NCI-H187 treated with DMSO at 0.1 percent for 48 hours (cell line): ENCODE measurements at regions not wholly inside any gene's neighbourhood (a gene's known extent, or its start where the extent isn't known, plus 50 kb on each side); places are given as distances from the start of the nearest gene placed in this dataset.

Experiments
- DNase-seq: peaks from one replicate; lab custom pipeline; 2025; lab: John Stamatoyannopoulos, UW

DNA sequence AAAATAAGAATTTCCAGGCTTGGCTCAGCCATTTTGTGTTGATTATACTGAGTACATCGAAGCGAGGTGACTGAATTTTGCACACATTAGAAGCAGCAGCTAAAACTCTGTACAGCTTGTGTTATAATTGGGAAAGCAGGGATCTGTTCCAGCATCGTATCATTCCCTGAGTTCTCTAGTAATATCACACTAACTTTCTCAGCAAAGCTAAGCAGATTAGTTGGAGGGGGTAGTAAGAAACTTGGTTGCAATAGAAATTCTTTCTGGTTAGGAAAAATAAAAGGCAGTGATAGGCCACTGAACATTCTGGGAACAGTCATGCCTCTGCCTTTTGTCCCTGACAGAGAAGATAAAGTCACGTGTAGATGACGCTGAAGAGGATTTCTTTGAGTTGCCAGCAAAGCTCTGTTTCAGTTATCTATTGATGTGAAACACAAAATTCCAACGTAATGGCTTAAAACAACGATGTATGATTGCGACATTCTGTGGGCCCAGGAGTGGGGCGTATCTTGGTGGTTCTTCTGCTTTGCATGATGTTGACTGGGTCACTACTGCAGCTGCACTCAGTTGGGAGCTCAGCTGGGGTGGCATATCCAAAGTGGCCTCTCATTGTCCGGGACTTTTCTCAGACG lies 202.1 kb upstream of the MEX3C start:
- DNase-seq = no peak

DNA sequence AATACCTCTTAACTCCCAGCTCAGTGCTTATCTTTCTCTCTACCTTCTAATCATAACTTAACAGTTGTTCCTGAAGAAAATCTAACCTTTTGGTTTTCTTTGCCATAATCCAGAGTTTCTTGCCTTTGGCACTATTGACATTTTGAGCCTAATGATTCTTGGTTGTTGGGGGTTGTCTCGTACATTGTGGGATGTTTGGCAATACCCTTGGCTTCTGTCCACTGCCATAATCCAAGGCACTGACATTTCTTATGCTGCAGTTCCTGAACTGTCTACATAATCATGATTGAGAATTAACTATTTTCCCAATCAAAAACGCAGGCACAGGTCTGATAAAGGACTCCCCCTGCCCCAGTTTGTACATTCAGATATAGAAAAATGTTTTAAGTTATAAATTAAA lies 203.2 kb upstream of the MEX3C start:
- no peak for DNase-seq

DNA sequence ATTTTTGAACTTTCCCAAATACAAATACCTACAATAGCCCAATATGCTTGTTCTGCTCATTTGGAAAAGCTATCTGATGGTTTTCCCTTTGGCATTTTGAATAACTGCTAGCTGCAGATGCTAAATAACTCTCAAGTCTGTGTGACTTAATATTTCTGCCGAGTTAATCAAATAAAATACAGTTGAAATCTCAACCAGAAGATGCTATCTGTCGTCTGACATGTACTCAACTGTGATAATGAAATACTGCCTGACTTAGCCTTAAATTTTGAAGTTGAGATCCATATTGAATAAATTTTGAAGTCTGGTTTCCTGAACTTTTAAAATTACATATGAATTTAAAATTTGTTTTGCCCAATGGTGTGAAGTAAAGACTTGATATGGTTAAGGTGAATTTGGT lies 204.4 kb upstream of the MEX3C start:
- no peak for DNase-seq

DNA sequence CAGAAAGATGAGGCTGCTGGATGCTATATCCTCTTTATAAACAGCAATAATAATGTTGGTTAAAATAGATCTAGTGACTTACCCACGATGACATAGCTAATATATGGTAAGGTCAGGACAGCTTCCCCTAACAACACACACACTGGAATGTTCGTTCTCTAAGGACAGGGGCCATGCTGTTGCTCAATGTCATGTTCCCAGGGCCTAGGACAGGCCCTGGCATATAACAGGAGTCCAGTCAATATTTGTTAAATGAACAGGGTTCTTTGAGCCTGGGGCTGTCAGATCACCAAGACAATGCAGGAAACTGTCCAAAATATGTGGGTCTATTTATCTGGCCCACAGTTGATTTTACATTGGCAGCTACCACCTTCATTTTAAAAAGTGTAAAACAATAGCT lies 207.1 kb upstream of the MEX3C start:
- DNase-seq = no peak

DNA sequence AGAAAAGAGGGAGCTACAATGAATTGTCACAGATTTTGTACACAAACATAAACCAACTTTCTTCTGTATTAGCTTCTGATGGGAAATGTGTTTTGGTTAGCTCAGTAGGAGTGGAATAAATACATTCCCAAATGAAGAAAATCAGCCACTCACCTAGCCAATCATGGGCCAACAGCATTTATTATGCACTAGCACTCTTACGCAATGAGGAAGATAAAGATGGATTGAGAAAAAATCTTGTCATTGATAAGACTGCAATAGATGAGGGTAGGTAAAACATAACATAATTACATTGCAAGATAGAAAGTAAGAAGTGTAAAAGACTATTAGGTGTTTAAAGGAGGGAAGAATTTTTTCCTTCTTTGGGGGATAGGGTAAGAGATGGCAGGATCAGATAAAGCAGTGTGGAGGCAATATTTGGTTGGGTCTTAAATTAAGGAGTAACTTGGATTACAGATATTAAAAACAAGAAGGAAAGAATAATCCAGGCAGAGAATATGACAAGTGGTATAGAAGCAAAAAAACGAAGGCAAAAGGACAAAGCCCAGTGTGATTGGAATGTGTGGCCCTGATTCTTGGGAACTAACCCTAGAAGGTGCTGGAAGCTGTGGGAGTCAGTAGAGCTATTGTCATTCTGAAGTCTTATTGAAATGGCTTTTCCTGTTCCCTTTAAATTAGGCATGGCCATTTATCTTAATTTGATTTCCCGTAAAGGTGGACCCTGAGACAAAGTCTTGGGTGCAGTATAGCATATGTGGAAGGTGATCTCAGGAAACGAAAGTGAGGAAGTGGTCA lies 208.4 kb upstream of the MEX3C start:
- no peak for DNase-seq

DNA sequence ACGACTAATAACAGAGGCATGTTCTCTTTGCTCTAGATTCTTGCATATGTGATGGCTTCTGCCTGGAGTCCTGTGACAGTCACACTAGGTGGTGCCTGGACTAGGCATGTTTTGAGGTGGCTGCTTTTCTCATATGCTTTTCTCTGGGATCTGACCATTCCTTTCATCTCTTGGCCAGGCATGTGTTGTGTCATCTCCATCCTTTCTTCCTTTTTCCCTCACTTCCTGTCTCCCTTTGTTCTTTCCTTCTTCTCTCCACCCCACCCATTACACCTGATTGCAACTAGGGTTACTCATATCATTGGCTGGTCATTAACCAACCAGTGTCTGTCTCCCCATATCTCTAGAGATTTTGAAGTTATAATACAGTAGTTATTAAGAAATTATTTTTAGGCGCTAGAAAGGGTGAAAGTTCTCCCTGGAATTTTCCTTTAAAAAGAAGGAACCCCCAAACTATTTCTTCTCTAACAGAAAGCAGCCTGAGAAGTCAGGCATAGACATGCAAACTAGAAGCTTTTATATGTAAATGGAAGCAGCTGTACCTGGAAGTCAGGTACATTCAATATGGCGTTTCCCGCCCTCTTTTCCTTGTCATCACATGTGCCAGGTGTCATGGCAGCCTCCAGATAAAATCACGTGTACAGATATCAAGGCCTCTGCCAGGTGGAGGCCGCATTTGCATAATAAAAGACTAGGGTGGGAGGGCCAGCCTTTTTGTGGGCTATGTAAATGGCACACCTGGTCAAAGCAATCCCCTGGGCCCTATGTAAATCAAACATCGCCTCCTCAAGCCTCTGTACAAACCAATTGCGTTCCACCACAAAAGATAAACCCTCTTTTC lies 220.4 kb upstream of the MEX3C start:
- DNase-seq = no peak

DNA sequence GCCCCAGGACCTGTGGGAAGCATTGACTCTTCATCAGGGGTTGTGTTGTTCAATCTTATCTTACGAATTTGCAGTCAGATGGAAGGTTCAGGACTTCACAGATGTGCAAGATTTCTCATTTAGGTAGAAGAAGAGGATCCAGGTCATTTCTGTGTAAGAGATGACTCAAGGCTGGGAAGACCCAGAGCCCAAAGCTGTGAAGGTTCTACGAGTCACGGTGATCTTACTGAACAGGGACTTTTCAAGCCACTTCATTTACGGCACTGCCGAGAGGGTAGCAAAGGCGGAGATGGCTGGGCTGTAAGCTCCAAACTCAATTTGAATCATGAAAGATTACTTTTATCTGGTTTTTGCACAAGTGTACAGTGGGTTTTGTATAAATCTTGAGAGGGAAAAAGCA lies 228.0 kb upstream of the MEX3C start:
- DNase-seq = no peak

DNA sequence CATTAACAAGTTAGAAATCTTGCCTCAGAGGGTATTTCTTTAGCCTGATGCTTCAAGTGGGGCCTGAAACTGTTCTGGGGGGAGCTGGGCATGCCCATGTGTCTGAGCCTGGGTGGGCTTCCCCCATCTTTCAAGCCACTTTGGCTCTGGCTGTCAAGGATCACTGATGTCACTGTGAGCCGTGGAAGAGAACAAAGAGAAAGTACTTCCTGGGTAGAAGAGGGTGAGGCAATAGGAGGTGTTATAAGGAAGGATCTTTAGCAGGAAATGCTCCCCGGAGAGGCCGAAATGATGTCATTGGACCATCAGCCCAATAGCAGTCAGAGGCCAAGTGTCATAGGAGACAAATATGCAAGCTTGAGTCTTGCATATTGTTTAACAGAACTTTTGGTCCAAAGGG lies 228.4 kb upstream of the MEX3C start:
- no peak for DNase-seq

DNA sequence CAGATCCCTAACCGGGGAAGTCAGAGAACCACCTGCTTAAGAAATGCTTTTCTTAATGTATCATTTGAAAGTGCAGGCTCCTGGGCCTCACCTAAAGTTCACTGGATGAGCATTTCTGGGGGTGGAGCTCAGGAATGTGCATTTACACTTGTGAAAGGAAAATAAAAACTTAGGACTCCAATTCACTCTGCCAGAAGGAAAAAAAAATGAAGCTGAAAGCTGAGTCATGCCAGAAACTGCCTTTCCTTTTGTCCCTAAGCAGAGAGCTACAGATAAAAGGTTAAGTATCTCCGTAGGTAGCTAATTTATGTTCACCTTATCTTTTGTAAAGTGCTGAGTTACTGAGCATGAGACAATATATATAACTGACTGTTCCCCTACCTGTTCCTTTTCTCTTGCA lies 229.5 kb upstream of the MEX3C start:
- DNase-seq = no peak

DNA sequence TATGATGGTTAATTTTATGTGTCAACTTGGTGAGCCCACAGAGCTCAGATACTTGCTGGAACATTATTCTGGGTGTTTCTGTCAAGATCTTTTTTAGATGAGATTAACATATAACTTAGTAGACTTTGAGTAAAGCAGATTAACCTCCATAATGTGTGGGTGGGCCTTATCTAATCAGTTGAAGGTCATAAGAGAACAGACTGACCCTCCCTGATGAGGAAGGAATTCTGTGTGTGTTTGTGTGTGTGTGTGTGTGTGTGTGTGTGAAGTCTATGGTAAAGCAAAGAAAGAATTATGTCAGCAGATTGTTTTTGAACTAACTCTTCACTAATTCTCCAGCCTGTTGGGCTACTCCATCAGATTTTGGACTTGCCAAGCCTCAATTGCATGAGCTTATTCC lies 232.2 kb upstream of the MEX3C start:
- DNase-seq = no peak

DNA sequence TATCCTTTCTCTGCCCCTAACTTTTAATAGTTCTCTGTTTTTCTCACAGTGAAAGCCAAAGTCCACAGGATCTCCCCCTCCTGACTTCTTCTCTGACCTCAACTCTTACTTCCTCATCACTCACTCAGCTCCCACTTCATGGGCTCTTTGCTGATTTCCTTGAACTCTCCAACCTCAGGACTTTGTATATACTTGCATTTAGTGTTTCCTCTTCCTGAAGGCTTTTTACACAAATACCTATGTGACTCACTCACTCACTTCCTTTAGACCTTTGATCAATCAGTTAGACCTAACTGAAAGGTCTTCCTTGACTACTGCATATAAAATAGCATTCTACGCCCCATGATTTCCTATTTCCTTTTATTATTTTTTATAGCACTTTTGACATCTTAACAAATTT lies 233.1 kb upstream of the MEX3C start:
- no peak for DNase-seq

DNA sequence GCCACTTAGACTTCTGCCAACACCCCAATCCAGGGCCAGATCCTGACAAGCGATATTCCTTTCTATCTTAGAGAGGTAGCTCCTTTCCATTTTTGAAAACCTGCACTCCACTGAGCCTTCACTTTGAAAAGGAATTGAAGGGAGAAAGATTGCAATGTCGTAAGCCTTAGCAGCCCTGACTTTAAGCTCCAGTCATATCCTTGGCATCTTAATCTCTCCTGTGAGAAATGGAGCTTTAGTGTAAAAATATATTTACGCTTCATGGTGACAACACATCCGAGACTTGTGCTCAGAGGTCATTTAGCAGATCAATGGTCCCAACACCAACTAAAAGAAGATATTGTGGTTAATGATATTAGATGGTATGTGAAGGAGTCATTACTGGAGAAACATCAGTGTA lies 235.8 kb upstream of the MEX3C start:
- no peak for DNase-seq

DNA sequence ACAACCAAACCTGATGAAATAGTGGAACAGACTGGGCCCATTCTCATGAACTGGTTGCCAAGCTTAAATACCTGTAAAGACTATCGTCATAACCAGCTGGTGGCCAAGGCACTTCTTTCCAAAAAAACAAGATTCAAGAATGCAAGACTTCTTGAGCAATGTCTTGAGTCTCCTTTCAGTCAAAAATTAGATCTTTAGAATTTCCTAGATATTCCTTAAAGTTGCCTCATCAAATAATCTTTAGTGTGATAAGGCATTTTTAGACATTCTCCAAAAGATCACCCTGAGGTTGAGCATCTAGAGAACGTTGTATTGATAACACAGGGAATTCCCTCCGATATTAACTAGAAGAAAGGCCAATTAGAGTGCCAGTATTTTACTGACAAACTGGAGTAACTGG lies 236.4 kb upstream of the MEX3C start:
- no peak for DNase-seq

DNA sequence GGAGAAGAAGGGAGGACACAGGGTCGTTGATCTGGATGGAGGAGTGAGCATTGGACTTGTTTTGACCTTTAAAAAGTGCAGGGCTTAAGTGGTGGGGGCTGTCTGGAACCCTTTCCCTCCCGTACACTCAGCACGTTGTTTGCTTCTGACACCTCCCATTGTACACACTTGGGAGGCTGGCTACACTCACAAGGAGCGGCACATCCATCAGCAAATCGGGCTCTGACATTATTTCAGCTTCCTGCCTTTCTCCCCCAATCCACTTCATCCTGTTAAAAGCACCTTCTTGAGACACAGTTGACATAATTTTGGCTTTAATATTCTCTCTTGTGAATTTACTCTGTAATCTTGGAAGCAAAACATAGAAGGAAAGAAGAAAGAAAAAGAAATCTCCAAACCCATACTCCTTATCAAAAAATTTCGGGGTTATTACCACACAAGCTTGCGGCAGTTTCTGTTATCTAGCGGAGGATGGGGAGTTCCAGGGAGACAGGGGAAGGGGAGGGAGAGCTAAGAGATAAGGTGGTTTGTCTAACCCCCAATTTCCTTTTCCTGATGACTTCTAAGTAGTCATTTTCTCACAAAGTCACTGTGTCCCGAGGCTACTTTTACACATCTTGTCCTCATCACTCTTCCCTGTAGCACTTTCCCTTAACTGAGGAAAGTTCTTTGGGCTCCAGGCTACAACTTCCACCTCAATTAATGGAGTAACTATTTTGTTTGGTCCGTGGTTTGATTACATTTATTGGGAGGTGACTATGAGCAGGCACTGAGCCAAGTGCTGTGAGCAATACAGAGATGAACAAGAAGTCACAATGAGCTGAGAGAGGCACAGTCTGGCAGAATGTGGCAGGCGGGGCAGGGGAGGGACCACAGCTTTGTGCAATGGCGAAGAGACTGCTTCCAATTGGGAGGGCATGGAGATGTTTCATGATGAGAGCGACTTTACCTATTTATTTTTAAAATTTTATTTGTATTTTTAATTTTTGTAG lies 240.1 kb upstream of the MEX3C start:
- no peak for DNase-seq

DNA sequence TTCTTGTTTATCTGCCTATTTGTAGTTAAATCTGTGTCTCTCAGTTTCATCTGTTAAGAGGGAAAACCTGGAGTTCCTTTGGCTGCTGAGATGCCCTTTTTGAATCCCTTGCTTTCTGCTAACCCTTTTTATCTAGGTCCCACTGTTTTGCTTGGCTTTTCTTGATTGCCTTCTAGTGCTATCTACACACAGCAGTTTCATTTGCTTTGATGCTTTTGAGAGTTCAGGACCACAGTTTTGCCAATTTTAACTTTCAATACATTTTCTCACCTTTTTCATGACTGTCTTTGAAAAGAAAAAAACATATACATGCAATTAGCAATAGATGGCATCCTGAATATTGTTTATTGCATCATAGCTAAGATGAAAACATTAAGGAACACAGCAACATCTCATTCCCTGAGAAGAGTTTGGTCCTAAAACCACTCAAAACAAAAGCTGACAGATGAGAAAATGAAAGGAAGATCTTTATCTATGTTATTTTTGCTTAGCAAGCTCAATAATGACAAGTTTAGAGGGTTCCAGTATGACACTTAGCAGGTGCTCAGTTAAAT lies 241.4 kb upstream of the MEX3C start:
- DNase-seq = no peak

DNA sequence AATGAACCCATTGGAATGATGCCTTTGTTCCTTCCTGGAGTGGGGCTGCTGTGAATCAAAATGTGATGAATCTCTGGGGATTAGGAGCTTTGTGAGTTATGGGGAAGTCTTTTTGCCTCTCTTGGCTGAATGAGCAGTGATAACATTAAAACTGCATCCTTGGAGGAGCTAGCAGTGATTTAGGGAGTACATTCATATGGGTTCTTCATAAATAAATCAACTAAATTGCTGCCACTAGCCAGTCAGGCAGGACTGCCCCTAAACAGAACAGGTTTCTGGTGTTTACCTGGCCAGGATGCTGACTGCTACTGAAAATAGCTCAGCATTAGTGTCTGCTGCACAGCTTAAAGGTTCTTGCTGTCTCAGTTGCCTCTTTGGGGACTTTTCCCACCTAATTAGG lies 244.5 kb upstream of the MEX3C start:
- DNase-seq = no peak

DNA sequence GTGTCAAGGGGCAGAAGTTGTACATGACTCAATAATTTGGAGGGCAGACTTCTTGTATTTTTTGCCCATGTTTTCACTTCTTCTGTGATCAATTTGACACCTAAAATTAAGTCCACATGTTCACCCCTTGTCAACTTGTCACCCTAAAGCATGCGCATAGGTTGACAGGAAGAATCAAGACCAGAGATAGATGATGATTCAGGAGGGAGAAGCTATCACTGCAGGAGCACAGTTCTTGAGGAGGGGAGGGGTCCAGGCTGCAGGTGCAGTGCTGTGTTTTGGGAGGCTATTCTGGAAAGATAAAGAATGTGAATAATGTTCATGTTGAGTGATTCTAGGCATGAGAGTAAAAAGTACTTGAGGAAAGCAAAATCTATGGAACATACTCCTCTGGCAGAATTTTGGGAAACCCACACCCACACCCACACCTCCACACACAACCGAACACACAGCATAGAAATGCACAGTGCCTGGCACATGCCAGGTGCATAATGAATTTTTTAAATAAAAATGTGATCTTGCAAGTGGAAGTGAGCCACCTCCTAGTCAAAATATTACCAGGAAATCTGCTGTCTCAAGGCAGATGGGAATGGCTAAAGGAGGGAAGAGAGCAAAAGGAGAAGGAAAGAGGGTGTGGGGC lies 249.2 kb upstream of the MEX3C start:
- DNase-seq = no peak

DNA sequence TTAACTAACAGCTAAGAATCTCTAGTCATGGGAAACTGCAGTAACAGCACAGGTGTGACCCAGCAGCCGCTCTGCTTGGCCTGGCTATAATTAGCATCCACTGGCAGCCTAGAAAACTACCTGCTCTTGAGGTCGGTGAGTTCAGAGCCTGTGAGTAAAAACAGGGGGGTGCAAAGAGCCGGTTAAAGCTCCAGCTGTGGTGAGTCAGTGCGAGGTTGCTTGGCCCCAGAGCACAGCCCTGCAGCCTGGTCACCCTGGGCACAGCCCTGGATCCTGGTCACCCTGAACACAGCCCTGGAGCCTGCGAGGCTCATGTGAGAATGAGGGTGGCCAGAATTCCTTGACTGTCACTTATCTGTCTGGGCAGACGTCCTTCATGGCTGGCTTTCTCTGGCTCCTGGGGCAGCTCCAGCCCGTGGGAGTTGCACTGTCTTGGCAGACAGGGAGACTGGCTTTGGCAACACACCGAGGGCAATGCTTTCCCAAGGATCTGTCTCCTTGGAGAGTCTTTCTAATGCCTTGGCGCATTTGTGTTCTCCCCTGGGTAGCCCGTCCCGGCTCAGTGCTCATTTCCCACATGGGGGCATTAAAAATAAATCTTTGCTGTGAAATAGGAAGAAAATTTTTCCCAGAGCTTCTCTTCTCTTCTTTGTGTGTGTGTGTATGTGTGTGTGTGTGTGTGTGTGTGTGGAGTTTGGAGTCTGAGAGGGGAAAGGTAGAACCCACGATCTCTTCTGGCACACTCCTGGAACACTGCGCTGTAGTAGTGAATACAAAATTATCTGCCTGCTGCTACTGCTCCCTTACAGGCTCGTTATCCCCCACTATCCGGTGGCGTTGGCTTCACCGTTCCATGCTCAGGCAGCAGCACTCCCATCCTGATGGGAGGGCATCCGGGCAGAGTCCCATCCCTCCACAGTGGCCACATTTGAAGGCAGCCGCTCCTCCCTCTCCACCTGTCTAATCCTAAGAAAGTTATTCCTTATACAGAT lies 250.2 kb upstream of the MEX3C start:
- no peak for DNase-seq

DNA sequence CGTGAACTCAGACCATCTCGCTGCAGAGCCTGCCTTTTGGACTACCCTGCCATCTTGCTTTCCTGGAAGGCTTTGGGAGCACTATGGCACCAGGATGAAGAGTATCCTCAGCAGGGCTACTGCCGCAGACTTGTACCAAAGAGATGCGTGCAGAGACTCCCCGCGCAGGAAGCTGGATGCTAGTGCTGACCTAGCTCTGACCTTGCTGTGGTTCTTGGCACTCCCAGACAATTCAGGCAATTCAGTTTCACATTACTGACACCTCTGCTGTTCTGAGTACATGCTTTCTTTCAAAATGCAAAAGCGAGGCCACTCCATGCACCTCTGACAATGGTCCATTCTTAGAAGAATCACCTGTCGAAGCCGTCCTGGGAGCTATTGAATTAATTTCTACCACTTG lies 251.5 kb upstream of the MEX3C start:
- DNase-seq = peak; percentile 32

DNA sequence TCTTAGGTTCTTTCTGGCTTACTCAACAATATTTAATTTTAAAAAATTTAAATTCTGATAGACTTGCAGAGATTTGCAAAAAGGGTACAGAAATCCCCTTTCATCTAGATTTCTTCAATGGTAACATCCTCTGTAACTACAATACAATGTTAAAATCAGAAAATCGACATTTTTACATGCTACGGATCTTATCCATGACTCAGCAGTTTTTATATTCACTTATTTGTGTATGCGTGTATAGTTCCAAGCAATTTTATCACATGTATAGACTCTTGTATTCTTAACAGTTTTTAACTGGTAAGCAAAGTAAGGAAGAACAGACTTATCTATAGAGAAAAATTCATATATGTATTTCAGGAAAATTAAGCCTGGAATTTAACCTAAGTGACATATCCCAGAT lies 256.1 kb upstream of the MEX3C start:
- DNase-seq = no peak
